ENCODE measurements at regions not wholly inside any gene's neighbourhood (a gene's known extent, or its start where the extent isn't known, plus 50 kb on each side); places are given as distances from the start of the nearest gene placed in this dataset.

- TF ChIP-seq POLR2A (IDR thresholded peaks at IDR 0.05) = no peak
- no peak for TF ChIP-seq CTCF (IDR thresholded peaks at IDR 0.05)
Observed at GRCh38 chr16:64345142-64345541, 776.7 kb downstream of the CDH11 start.

Measured in thyroid gland (tissue), 4 donors.